22Rv1 (cell line): ENCODE measurements at regions not wholly inside any gene's neighbourhood (a gene's known extent, or its start where the extent isn't known, plus 50 kb on each side); places are given as distances from the start of the nearest gene placed in this dataset.

Source experiments
- H3K27ac ChIP-seq: fragments of 450-650 bp; 2 replicates; pipeline ENCODE4 v1.5.1; 2017
- CTCF ChIP-seq: fragments of 450-650 bp; IDR thresholded peaks from 2 replicates; pipeline ENCODE4 v1.5.1; 2017; ENCODE audit warnings: mild to moderate bottlenecking
- ZFX ChIP-seq: fragments of 450-650 bp; IDR thresholded peaks from 2 replicates; pipeline ENCODE4 v1.6.1; 2017; ENCODE audit warnings: antibody characterized with exemption, borderline replicate concordance

- no peak overlapping the region for H3K27ac ChIP-seq
- TF ChIP-seq ZFX (no peak), CTCF (no peak)
These were observed 98.7 kb upstream of the VASH1 start for GRCh38 chr14:76662580-76662979.

- H3K27ac ChIP-seq: no peak overlapping the region
- TF ChIP-seq CTCF (no peak), ZFX (no peak)
These were observed 96.5 kb upstream of the VASH1 start for GRCh38 chr14:76664790-76665189.

GRCh38 chr14:76666746-76667145 lies 94.5 kb upstream of the VASH1 start:
- TF ChIP-seq CTCF (no peak), ZFX (no peak)
- no peak overlapping the region for H3K27ac ChIP-seq

GRCh38 chr14:76669770-76670169 lies 91.5 kb upstream of the VASH1 start:
- no peak for TF ChIP-seq CTCF
- TF ChIP-seq ZFX: no peak
- no peak overlapping the region for H3K27ac ChIP-seq

- no peak for TF ChIP-seq CTCF
- TF ChIP-seq ZFX: no peak
- no peak overlapping the region for H3K27ac ChIP-seq
These were observed 89.1 kb upstream of the VASH1 start for GRCh38 chr14:76672123-76672522.

GRCh38 chr14:76673261-76673660 lies 88.0 kb upstream of the VASH1 start:
- no peak overlapping the region for H3K27ac ChIP-seq
- TF ChIP-seq CTCF (no peak), ZFX (no peak)

- TF ChIP-seq ZFX (no peak), CTCF (no peak)
These were observed 86.2 kb upstream of the VASH1 start for GRCh38 chr14:76675046-76675445.

More at GRCh38 chr14:76675046-76675445, 86.2 kb upstream of the VASH1 start:
- H3K27ac ChIP-seq: no peak overlapping the region
